A549 (cell line): ENCODE measurements at regions not wholly inside any gene's neighbourhood (a gene's known extent, or its start where the extent isn't known, plus 50 kb on each side); places are given as distances from the start of the nearest gene placed in this dataset.

Experiments used
- CBX2 ChIP-seq: fragments of 200-600 bp; sonication (generic); IDR thresholded peaks from 2 replicates; pipeline ENCODE4 v1.6.1; 2016; ENCODE audit warnings: low read depth, mild to moderate bottlenecking, borderline replicate concordance
- CHD4 ChIP-seq: fragments of 200-600 bp; sonication (generic); IDR thresholded peaks from 2 replicates; pipeline ENCODE4 v1.6.1; 2016; ENCODE audit warnings: antibody characterized with exemption, mild to moderate bottlenecking, borderline replicate concordance
- HDAC2 ChIP-seq: fragments of 200-600 bp; sonication (generic); IDR thresholded peaks from 2 replicates; pipeline ENCODE4 v1.6.1; 2016
- JUN ChIP-seq, 2 experiments: fragments of >200 bp; sonication (Bioruptor Twin); formaldehyde crosslinking; IDR thresholded peaks; 2 replicates in 1 of 2; 3 replicates in 1 of 2; pipeline ENCODE4 v1.6.1; 2016 to 2017
- MYC ChIP-seq: IDR thresholded peaks from 2 replicates; pipeline ENCODE4 v1.6.1; 2012; ENCODE audit warnings: mild to moderate bottlenecking, inconsistent platforms, low read length, improper control_type of control experiment, borderline replicate concordance
- POLR2A ChIP-seq: IDR thresholded peaks from 2 replicates; pipeline ENCODE4 v1.6.1; 2012; ENCODE audit warnings: mild to moderate bottlenecking, low read length
- SMC3 ChIP-seq: fragments of >200 bp; sonication (Bioruptor Twin); formaldehyde crosslinking; IDR thresholded peaks from 3 replicates; pipeline ENCODE4 v1.6.1; 2018; ENCODE audit warnings: inconsistent platforms
- TF ChIP-seq, protein P1 (sequence below): fragments of >200 bp; sonication (Bioruptor Twin); formaldehyde crosslinking; IDR thresholded peaks from 3 replicates; pipeline ENCODE4 v1.5.1; 2016
- TF ChIP-seq, protein P2 (sequence below): IDR thresholded peaks from 2 replicates; pipeline ENCODE4 v1.6.1; 2012
- TF ChIP-seq, protein P3 (sequence below): fragments of 150-350 bp; IDR thresholded peaks from 2 replicates; pipeline ENCODE4 v1.6.1; 2014; ENCODE audit warnings: low read depth, mild to moderate bottlenecking, low read length

DNA sequence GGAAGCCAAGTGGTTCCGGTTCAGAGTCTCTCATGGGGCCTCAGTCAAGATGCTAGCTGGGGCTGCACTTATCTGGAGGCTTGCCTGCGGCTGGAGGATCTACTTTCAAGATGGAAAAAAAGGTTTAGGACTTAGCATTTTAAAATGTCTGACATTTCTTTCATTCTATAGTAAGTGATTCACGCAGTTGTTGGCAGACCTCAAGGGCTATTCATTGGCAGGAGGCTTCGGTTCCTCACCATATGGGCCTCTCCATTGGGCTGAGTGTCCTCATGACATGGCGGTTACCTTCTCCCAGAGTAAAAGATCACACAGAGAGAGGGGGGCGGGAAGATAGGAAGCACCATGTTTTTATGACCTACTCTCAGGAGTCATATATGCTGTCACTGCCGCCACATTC, 298.0 kb upstream of the PLET1 start:
- no peak for TF ChIP-seq JUN (IDR thresholded peaks at IDR 0.05)
- no peak for TF ChIP-seq MYC
- TF ChIP-seq SMC3: no peak
- TF ChIP-seq, protein P1, sequence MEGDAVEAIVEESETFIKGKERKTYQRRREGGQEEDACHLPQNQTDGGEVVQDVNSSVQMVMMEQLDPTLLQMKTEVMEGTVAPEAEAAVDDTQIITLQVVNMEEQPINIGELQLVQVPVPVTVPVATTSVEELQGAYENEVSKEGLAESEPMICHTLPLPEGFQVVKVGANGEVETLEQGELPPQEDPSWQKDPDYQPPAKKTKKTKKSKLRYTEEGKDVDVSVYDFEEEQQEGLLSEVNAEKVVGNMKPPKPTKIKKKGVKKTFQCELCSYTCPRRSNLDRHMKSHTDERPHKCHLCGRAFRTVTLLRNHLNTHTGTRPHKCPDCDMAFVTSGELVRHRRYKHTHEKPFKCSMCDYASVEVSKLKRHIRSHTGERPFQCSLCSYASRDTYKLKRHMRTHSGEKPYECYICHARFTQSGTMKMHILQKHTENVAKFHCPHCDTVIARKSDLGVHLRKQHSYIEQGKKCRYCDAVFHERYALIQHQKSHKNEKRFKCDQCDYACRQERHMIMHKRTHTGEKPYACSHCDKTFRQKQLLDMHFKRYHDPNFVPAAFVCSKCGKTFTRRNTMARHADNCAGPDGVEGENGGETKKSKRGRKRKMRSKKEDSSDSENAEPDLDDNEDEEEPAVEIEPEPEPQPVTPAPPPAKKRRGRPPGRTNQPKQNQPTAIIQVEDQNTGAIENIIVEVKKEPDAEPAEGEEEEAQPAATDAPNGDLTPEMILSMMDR: no peak
- TF ChIP-seq, protein P2, sequence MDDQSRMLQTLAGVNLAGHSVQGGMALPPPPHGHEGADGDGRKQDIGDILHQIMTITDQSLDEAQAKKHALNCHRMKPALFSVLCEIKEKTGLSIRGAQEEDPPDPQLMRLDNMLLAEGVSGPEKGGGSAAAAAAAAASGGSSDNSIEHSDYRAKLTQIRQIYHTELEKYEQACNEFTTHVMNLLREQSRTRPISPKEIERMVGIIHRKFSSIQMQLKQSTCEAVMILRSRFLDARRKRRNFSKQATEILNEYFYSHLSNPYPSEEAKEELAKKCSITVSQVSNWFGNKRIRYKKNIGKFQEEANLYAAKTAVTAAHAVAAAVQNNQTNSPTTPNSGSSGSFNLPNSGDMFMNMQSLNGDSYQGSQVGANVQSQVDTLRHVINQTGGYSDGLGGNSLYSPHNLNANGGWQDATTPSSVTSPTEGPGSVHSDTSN: no peak
- TF ChIP-seq CBX2: no peak
- no peak for TF ChIP-seq CHD4
- TF ChIP-seq, protein P3, sequence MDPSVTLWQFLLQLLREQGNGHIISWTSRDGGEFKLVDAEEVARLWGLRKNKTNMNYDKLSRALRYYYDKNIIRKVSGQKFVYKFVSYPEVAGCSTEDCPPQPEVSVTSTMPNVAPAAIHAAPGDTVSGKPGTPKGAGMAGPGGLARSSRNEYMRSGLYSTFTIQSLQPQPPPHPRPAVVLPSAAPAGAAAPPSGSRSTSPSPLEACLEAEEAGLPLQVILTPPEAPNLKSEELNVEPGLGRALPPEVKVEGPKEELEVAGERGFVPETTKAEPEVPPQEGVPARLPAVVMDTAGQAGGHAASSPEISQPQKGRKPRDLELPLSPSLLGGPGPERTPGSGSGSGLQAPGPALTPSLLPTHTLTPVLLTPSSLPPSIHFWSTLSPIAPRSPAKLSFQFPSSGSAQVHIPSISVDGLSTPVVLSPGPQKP: no peak
- no peak for TF ChIP-seq HDAC2
- no peak for TF ChIP-seq POLR2A
